DND-41 (cell line): ENCODE measurements at regions not wholly inside any gene's neighbourhood (a gene's known extent, or its start where the extent isn't known, plus 50 kb on each side); places are given as distances from the start of the nearest gene placed in this dataset.

Experiments
- EZH2 ChIP-seq: IDR thresholded peaks from 3 replicates; pipeline ENCODE4 v1.6.1; 2012; ENCODE audit warnings: borderline replicate concordance, low read depth, mild to moderate bottlenecking, moderate library complexity, low read length, inconsistent platforms; ENCODE audit not compliant: severe bottlenecking
- TF ChIP-seq, protein P1 (sequence below): IDR thresholded peaks from 2 replicates; pipeline ENCODE4 v1.5.1; 2012; ENCODE audit warnings: borderline replicate concordance, low read length, moderate library complexity, mild to moderate bottlenecking; ENCODE audit not compliant: poor library complexity, severe bottlenecking; ENCODE audit errors: extremely low read depth

DNA sequence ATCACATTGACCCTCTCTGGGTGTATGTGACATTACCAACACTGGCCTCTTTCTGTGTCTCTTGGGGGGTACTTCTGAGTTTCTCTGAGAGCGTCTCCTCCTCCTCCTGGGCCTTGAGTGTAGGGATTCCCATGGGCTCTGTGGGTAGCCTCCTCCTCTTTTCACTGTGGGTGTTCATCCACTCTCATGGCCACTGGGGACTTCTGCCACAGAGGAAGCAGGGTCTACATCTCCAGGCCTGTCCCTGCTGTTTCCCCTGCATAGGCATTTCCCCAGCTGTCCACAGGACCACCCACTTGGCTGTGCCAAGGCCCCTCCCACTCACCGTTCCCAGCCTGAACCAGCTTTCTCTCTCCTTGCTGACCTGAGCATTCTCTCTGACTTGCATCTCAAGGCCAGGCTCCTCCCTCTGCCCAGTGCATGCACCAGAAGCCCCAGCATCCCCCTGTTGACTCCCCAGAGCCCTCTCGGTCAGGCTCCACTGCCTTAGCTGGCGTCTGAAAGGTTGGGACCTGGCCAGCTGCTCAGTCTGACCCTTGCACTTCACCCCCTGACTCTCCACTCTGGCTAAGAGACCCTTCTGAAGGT lies 487.6 kb downstream of the GLRX3 start:
- TF ChIP-seq, protein P1, sequence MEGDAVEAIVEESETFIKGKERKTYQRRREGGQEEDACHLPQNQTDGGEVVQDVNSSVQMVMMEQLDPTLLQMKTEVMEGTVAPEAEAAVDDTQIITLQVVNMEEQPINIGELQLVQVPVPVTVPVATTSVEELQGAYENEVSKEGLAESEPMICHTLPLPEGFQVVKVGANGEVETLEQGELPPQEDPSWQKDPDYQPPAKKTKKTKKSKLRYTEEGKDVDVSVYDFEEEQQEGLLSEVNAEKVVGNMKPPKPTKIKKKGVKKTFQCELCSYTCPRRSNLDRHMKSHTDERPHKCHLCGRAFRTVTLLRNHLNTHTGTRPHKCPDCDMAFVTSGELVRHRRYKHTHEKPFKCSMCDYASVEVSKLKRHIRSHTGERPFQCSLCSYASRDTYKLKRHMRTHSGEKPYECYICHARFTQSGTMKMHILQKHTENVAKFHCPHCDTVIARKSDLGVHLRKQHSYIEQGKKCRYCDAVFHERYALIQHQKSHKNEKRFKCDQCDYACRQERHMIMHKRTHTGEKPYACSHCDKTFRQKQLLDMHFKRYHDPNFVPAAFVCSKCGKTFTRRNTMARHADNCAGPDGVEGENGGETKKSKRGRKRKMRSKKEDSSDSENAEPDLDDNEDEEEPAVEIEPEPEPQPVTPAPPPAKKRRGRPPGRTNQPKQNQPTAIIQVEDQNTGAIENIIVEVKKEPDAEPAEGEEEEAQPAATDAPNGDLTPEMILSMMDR = no peak
- no peak for TF ChIP-seq EZH2
